Lower lobe of right lung (tissue), 2 donors: ENCODE measurements at regions not wholly inside any gene's neighbourhood (a gene's known extent, or its start where the extent isn't known, plus 50 kb on each side); places are given as distances from the start of the nearest gene placed in this dataset.

ENCODE experiments used
- ATAC-seq, 2 donors: fragments of 200-7000 bp; cut with Tn5 transposase; one replicate each; pipeline ENCODE4 v1.9.1; 2020 to 2022; ENCODE audit warnings: mild to moderate bottlenecking in 2 of 2, moderate library complexity in 2 of 2
- DNase-seq: peaks from one replicate; pipeline ENCODE4 v3.0.0-alpha.2; 2020
- H3K27ac ChIP-seq: fragments of 200-600 bp; one replicate; pipeline ENCODE4 v1.8.0; 2022
- H3K27me3 ChIP-seq: fragments of 200-600 bp; one replicate; pipeline ENCODE4 v1.8.0; 2022; ENCODE audit warnings: low read depth
- H3K36me3 ChIP-seq: fragments of 200-600 bp; one replicate; pipeline ENCODE4 v1.8.0; 2022; ENCODE audit warnings: mild to moderate bottlenecking
- H3K4me1 ChIP-seq: fragments of 200-600 bp; one replicate; pipeline ENCODE4 v1.8.0; 2022
- H3K4me3 ChIP-seq: fragments of 200-600 bp; one replicate; pipeline ENCODE4 v1.8.0; 2022; ENCODE audit warnings: mild to moderate bottlenecking
- H3K9me3 ChIP-seq: fragments of 200-600 bp; one replicate; pipeline ENCODE4 v1.8.0; 2022
- intact Hi-C: fragments of 100-400 bp; cut with DNase I; formaldehyde crosslinking; loops from one replicate; pipeline ENCODE4 v1.11.0; 2022
- TF ChIP-seq, protein P1 (sequence below): fragments of 200-600 bp; IDR thresholded peaks from one replicate; pipeline ENCODE4 v1.8.0; 2022; ENCODE audit warnings: antibody characterized with exemption, mild to moderate bottlenecking
- donor health status: DM: no; HTN: yes; CAD: no; lungs with severe emphysema.

DNA sequence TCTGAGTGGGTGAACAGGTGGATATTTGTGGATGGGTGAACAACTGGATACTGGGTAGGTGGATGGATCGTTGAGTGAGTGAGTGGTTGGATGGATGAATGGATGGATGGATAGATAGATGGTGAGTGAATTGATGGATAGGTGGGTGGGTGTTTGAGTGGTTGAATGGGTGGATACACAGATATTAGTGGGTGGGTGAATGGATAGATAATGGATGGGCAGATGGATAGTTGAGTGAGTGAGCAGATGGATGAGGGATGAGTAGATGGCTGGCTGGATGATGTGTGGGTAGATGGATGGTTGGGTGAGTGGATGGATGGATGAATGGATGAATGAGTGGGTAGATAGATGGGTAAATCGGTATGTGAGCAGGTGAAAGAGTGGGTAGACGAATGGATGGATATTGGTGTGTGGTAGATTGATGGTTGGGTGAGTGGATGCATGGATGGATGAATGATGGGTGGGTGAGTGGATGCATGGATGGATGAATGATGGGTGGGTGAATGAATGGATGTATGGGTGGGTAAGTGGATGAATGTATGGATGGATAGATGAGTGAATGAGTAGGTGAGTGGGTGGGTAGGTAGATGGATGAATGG is 406.7 kb downstream of the MN1 start:
- Histone ChIP-seq H3K27me3 (no peaks in the 10 kb centered on the region), H3K4me1 (peaks cover 6% of the 10 kb centered on the region), H3K4me3 (no peak overlapping the region), H3K27ac (no peak overlapping the region), H3K9me3 (no peaks in the 10 kb centered on the region), H3K36me3 (no peaks in the 10 kb centered on the region)
- TF ChIP-seq, protein P1, sequence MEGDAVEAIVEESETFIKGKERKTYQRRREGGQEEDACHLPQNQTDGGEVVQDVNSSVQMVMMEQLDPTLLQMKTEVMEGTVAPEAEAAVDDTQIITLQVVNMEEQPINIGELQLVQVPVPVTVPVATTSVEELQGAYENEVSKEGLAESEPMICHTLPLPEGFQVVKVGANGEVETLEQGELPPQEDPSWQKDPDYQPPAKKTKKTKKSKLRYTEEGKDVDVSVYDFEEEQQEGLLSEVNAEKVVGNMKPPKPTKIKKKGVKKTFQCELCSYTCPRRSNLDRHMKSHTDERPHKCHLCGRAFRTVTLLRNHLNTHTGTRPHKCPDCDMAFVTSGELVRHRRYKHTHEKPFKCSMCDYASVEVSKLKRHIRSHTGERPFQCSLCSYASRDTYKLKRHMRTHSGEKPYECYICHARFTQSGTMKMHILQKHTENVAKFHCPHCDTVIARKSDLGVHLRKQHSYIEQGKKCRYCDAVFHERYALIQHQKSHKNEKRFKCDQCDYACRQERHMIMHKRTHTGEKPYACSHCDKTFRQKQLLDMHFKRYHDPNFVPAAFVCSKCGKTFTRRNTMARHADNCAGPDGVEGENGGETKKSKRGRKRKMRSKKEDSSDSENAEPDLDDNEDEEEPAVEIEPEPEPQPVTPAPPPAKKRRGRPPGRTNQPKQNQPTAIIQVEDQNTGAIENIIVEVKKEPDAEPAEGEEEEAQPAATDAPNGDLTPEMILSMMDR, result no peak
- intact Hi-C loops, result no loop called here
- ATAC-seq (no peak), DNase-seq (no peak)

DNA sequence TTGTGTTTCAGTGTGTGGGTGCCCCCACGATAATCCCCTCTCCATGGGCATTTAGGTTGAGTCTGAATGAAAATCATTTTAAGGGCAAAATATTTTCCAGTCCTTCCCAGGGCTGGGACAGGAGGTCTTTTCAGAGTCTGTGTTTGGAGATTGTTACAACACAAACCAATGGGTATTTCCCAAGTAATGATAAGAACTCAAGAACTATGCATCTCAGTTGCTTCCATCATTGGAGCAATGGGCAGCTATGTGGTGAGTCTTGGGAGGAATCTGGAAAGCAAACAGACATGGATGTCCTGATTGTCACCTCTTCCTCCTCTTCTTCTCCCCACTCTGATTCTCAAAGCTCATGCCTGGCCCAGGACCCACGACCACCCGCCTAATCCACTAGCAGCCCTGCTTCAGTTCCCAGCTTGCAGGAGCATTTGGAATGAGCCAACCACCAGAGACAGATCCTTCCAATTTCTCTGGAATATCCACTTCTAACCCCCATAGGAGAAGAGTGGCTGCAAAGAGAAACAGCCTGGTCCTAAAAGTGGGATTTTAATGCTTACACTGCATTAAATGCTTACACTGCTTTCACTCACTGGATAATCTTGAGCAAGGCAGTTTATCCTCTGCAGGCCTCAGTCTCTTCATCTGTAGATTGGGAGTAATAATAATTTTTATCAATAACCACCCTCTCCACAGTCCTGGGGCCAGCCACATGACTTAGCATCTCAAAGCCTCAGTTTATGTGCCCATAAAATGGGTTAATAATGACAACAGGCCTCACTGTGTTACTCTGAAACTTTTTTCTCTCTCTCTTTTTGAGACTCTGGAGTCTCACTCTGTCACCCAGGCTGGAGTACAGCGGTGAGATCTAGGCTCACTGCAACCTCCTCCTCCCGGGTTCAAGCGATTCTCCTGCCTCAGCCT is 404.3 kb downstream of the MN1 start:
- no peak for DNase-seq
- Histone ChIP-seq H3K36me3 (no peaks in the 10 kb centered on the region), H3K27me3 (peaks cover 4% of the 10 kb centered on the region), H3K4me1 (peaks cover 6% of the 10 kb centered on the region), H3K27ac (no peak overlapping the region), H3K9me3 (no peaks in the 10 kb centered on the region), H3K4me3 (no peak overlapping the region)
- intact Hi-C loops, result no loop called here
- ATAC-seq, result no peak
- TF ChIP-seq, protein P1, result no peak

DNA sequence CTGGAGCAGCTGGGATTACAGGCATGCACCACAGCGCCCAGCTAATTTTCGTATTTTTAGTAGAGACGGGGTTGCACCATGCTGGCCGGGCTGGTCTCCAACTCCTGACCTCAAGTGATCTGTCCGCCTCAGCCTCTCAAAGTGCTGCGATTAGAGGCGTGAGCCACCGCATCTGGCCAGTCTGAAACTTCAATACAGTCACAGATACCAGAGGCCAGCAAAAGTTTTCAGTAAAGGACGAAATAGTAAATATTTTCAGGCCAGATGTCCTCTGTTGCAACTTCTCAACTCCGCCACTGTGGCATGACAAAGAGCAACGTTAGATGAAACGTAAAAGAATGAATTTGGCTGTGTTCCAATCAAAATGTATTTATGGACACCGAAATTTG is 403.6 kb downstream of the MN1 start:
- peaks cover 6% of the 10 kb centered on the region for H3K4me1 ChIP-seq
- H3K27ac ChIP-seq, result no peak overlapping the region
- TF ChIP-seq, protein P1, result no peak
- intact Hi-C loops, result no loop called here
- no peak overlapping the region for H3K4me3 ChIP-seq
- peaks cover 4% of the 10 kb centered on the region for H3K9me3 ChIP-seq
- peak; percentile 53 for DNase-seq
- ATAC-seq, result peak; percentile 14 to 51
- H3K36me3 ChIP-seq, result no peaks in the 10 kb centered on the region
- H3K27me3 ChIP-seq, result peaks cover 4% of the 10 kb centered on the region

- intact Hi-C loops, result no loop called here
- H3K27me3 ChIP-seq, result peaks cover 4% of the 10 kb centered on the region
- no peak overlapping the region for H3K4me3 ChIP-seq
- peaks cover 6% of the 10 kb centered on the region for H3K4me1 ChIP-seq
- no peak for ATAC-seq
- H3K36me3 ChIP-seq, result no peaks in the 10 kb centered on the region
- peak overlapping the region; percentile 11 for H3K27ac ChIP-seq
- TF ChIP-seq, protein P1, result no peak
- no peak for DNase-seq
- peaks cover 5% of the 10 kb centered on the region for H3K9me3 ChIP-seq
Observed at GRCh38 chr22:27399161-27399560, 402.4 kb downstream of the MN1 start.

GRCh38 chr22:27400811-27401210 is 400.7 kb downstream of the MN1 start:
- Histone ChIP-seq H3K36me3 (no peaks in the 10 kb centered on the region), H3K4me3 (no peak overlapping the region), H3K4me1 (peaks cover 6% of the 10 kb centered on the region), H3K27ac (no peak overlapping the region), H3K27me3 (peaks cover 4% of the 10 kb centered on the region), H3K9me3 (peaks cover 5% of the 10 kb centered on the region)
- DNase-seq, result no peak
- no peak for ATAC-seq
- intact Hi-C loops, result no loop called here
- TF ChIP-seq, protein P1, result no peak
